ENCODE measurements at regions not wholly inside any gene's neighbourhood (a gene's known extent, or its start where the extent isn't known, plus 50 kb on each side); places are given as distances from the start of the nearest gene placed in this dataset.

DNA sequence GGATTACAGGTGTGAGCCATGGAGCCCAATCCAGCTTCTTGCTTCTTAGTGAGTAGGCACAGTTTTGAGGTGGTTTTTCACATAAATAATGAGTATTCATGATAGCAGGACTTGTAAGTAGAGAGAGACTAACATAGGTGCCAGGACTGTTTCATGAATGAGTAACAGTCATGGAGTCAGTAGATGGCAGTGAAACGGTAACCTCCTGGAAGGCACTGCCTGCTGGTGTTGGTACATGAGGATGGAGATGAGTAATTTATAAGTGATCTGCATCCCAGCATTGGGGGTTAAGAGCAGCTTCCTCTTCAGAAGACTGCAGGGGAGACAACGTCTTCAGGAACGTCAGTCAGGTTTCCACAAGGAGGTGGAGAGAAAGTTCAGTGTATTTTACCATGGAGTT is 143.8 kb downstream of the HAUS1 start:
- no peak overlapping the region for H3K4me3 ChIP-seq (ENCODE audit: low read depth, low read length)
- DNase-seq (ENCODE audit: low read depth), result no peak

GRCh38 chr18:46250084-46250811 is 146.1 kb downstream of the HAUS1 start:
- peak; percentile 82 for DNase-seq (ENCODE audit: low read depth)

More for the DNA sequence above, 143.8 kb downstream of the HAUS1 start:
- TF ChIP-seq POLR2A (IDR thresholded peaks at IDR 0.05; ENCODE audit: extremely low read depth, insufficient read length) (no peak), MYC (IDR thresholded peaks at IDR 0.05; ENCODE audit: low read depth, low read length) (no peak), MAX (IDR thresholded peaks at IDR 0.05; ENCODE audit: low read depth, low read length) (no peak), CTCF (IDR thresholded peaks at IDR 0.05; ENCODE audit: low read depth, low read length) (no peak)

DNA sequence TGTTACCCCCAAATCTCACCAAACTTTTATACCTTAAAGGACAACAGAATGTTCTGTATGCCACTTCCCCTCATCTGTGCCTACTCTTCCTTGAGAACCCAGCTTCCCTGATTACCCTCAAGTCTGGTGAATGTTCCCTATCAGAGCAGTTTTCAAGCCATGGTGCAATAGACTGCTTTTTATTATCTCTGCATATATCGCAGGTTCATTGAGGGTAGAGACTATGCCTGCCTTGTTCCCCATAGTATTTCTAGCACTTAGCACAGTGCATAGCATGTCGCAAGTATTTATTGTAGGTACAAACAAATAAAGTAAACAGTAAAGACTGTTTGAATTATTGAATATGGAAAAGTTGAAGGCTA is 146.6 kb downstream of the HAUS1 start:
- no peak overlapping the region for H3K4me3 ChIP-seq (ENCODE audit: low read depth, low read length)
- no peak for TF ChIP-seq MAX (IDR thresholded peaks at IDR 0.05; ENCODE audit: low read depth, low read length)
- TF ChIP-seq POLR2A (IDR thresholded peaks at IDR 0.05; ENCODE audit: extremely low read depth, insufficient read length), result no peak
- TF ChIP-seq MYC (IDR thresholded peaks at IDR 0.05; ENCODE audit: low read depth, low read length), result no peak
- no peak for TF ChIP-seq CTCF (IDR thresholded peaks at IDR 0.05; ENCODE audit: low read depth, low read length)
- no peak for DNase-seq (ENCODE audit: low read depth)

More at GRCh38 chr18:46250084-46250811, 146.1 kb downstream of the HAUS1 start:
- H3K4me3 ChIP-seq (ENCODE audit: low read depth, low read length), result no peak overlapping the region
- TF ChIP-seq MAX (IDR thresholded peaks at IDR 0.05; ENCODE audit: low read depth, low read length) (no peak), MYC (IDR thresholded peaks at IDR 0.05; ENCODE audit: low read depth, low read length) (no peak), CTCF (IDR thresholded peaks at IDR 0.05; ENCODE audit: low read depth, low read length) (no peak), POLR2A (IDR thresholded peaks at IDR 0.05; ENCODE audit: extremely low read depth, insufficient read length) (no peak)

- no peak for TF ChIP-seq MAX (IDR thresholded peaks at IDR 0.05; ENCODE audit: low read depth, low read length)
- no peak for TF ChIP-seq POLR2A (IDR thresholded peaks at IDR 0.05; ENCODE audit: extremely low read depth, insufficient read length)
- no peak for TF ChIP-seq MYC (IDR thresholded peaks at IDR 0.05; ENCODE audit: low read depth, low read length)
- TF ChIP-seq CTCF (IDR thresholded peaks at IDR 0.05; ENCODE audit: low read depth, low read length), result no peak
- H3K4me3 ChIP-seq (ENCODE audit: low read depth, low read length), result no peak overlapping the region
- no peak for DNase-seq (ENCODE audit: low read depth)
Observed at GRCh38 chr18:46252759-46253158, 148.6 kb downstream of the HAUS1 start.

DNA sequence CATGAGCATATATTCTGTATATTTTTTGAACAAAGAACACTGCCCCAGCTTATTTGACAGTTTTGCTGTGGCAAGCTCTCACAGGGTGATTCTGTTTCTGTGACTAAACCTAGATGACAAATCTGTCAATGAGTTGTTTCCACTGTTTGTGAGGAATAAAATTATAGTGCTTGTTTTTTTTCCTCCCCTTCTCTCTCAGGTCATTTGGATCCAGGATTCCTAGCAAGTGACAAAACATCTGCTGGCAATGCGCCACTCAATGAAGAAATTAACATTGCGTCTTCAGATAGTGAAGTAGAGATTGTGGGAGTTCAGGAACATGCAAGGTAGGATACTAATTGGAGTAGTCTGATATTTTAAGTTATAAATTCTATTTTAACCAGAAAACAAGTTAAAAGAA is 149.3 kb downstream of the HAUS1 start:
- no peak for DNase-seq (ENCODE audit: low read depth)
- TF ChIP-seq POLR2A (IDR thresholded peaks at IDR 0.05; ENCODE audit: extremely low read depth, insufficient read length) (no peak), MYC (IDR thresholded peaks at IDR 0.05; ENCODE audit: low read depth, low read length) (no peak), CTCF (IDR thresholded peaks at IDR 0.05; ENCODE audit: low read depth, low read length) (no peak), MAX (IDR thresholded peaks at IDR 0.05; ENCODE audit: low read depth, low read length) (no peak)

More for the DNA sequence above, 149.3 kb downstream of the HAUS1 start:
- no peak overlapping the region for H3K4me3 ChIP-seq (ENCODE audit: low read depth, low read length)
